ENCODE measurements at regions not wholly inside any gene's neighbourhood (a gene's known extent, or its start where the extent isn't known, plus 50 kb on each side); places are given as distances from the start of the nearest gene placed in this dataset.

GRCh38 chr2:41510108-41510507, 537.7 kb upstream of the PKDCC start:
- no peaks in the 10 kb centered on the region for H3K27me3 ChIP-seq
- peak in 1 of 2 donors; percentile 4 for DNase-seq
- no peaks in the 10 kb centered on the region for H3K9me3 ChIP-seq
- TF ChIP-seq CTCF (IDR thresholded peaks at IDR 0.05) (no peak), EP300 (IDR thresholded peaks at IDR 0.05) (no peak), POLR2A (IDR thresholded peaks at IDR 0.05) (no peak), POLR2AphosphoS5 (IDR thresholded peaks at IDR 0.05) (no peak)
- intact Hi-C loops (cut with DNase I; ENCODE audit: low total_unique reads) = no loop called here
- no peaks in the 10 kb centered on the region for H3K36me3 ChIP-seq
- H3K27ac ChIP-seq = no peak overlapping the region
- H3K4me3 ChIP-seq = no peak overlapping the region
- H3K4me1 ChIP-seq = no peaks in the 10 kb centered on the region
- WGBS, 5 donors = 40 to 54% (median 44%) methylated on average over 4 of the region's 4 CpGs

- DNase-seq = no peak
- Histone ChIP-seq H3K27me3 (no peaks in the 10 kb centered on the region), H3K27ac (no peak overlapping the region), H3K9me3 (no peaks in the 10 kb centered on the region), H3K4me1 (no peaks in the 10 kb centered on the region), H3K36me3 (no peaks in the 10 kb centered on the region), H3K4me3 (no peak overlapping the region)
- no peak for TF ChIP-seq EP300 (IDR thresholded peaks at IDR 0.05)
- TF ChIP-seq POLR2AphosphoS5 (IDR thresholded peaks at IDR 0.05) = no peak
- TF ChIP-seq POLR2A (IDR thresholded peaks at IDR 0.05) = no peak
- TF ChIP-seq CTCF (IDR thresholded peaks at IDR 0.05) = no peak
- intact Hi-C loops (cut with DNase I; ENCODE audit: low total_unique reads) = no loop called here
These were observed 526.6 kb upstream of the PKDCC start for GRCh38 chr2:41521211-41521610.

GRCh38 chr2:41527525-41528323, 520.1 kb upstream of the PKDCC start:
- Histone ChIP-seq H3K36me3 (no peaks in the 10 kb centered on the region), H3K27me3 (no peaks in the 10 kb centered on the region), H3K9me3 (no peaks in the 10 kb centered on the region), H3K4me1 (no peaks in the 10 kb centered on the region), H3K27ac (no peak overlapping the region), H3K4me3 (no peak overlapping the region)
- TF ChIP-seq EP300 (IDR thresholded peaks at IDR 0.05) = no peak
- TF ChIP-seq POLR2AphosphoS5 (IDR thresholded peaks at IDR 0.05) = no peak
- no peak for TF ChIP-seq POLR2A (IDR thresholded peaks at IDR 0.05)
- TF ChIP-seq CTCF (IDR thresholded peaks at IDR 0.05) = no peak
- WGBS, 5 donors = 82 to 91% (median 89%) methylated on average over 6 of the region's 6 CpGs
- intact Hi-C loops (cut with DNase I; ENCODE audit: low total_unique reads) = no loop called here
- no peak for DNase-seq

GRCh38 chr2:41535575-41535974, 512.2 kb upstream of the PKDCC start:
- H3K9me3 ChIP-seq = peaks cover 0 to 5% (median 0%) of the 10 kb centered on the region in 4 donors
- H3K27me3 ChIP-seq = no peaks in the 10 kb centered on the region
- H3K4me3 ChIP-seq = no peak overlapping the region
- 87 to 97% (median 90%) methylated on average over 3 of the region's 3 CpGs for WGBS, 5 donors
- TF ChIP-seq POLR2AphosphoS5 (IDR thresholded peaks at IDR 0.05) (no peak), CTCF (IDR thresholded peaks at IDR 0.05) (no peak), EP300 (IDR thresholded peaks at IDR 0.05) (no peak), POLR2A (IDR thresholded peaks at IDR 0.05) (no peak)
- no peaks in the 10 kb centered on the region for H3K36me3 ChIP-seq
- intact Hi-C loops (cut with DNase I; ENCODE audit: low total_unique reads) = no loop called here
- no peak overlapping the region for H3K27ac ChIP-seq
- DNase-seq = no peak
- H3K4me1 ChIP-seq = no peaks in the 10 kb centered on the region

Data from stomach (tissue), 8 donors.